ENCODE measurements at regions not wholly inside any gene's neighbourhood (a gene's known extent, or its start where the extent isn't known, plus 50 kb on each side); places are given as distances from the start of the nearest gene placed in this dataset.

GRCh38 chr9:80146466-80146865 lies 574.7 kb downstream of the TLE4 start:
- DNase-seq (ENCODE audit: low read depth in 2 of 2), result no peak

- no peak for DNase-seq (ENCODE audit: low read depth in 2 of 2)
Measured at GRCh38 chr9:80144856-80145255, 573.1 kb downstream of the TLE4 start.

GRCh38 chr9:80144406-80144805 lies 572.6 kb downstream of the TLE4 start:
- no peak for DNase-seq (ENCODE audit: low read depth in 2 of 2)

GRCh38 chr9:80143899-80144298 lies 572.1 kb downstream of the TLE4 start:
- no peak for DNase-seq (ENCODE audit: low read depth in 2 of 2)

- DNase-seq (ENCODE audit: low read depth in 2 of 2), result no peak
Measured at GRCh38 chr9:80134487-80134886, 562.7 kb downstream of the TLE4 start.

- DNase-seq (ENCODE audit: low read depth in 2 of 2), result no peak
Measured at GRCh38 chr9:80131627-80132026, 559.9 kb downstream of the TLE4 start.

- DNase-seq (ENCODE audit: low read depth in 2 of 2), result no peak
Measured at GRCh38 chr9:80127920-80128319, 556.2 kb downstream of the TLE4 start.

GRCh38 chr9:80125731-80126264 lies 554.0 kb downstream of the TLE4 start:
- DNase-seq (ENCODE audit: low read depth in 2 of 2), result no peak

GRCh38 chr9:80117031-80117430 lies 545.3 kb downstream of the TLE4 start:
- DNase-seq (ENCODE audit: low read depth in 2 of 2), result no peak

GRCh38 chr9:80114241-80114640 lies 542.5 kb downstream of the TLE4 start:
- DNase-seq (ENCODE audit: low read depth in 2 of 2), result no peak

- DNase-seq (ENCODE audit: low read depth in 2 of 2), result no peak
Measured at GRCh38 chr9:80107931-80108660, 536.3 kb downstream of the TLE4 start.

GRCh38 chr9:80097476-80097875 lies 525.7 kb downstream of the TLE4 start:
- no peak for DNase-seq (ENCODE audit: low read depth in 2 of 2)

GRCh38 chr9:80094176-80094771 lies 522.5 kb downstream of the TLE4 start:
- no peak for DNase-seq (ENCODE audit: low read depth in 2 of 2)

GRCh38 chr9:80093695-80094094 lies 521.9 kb downstream of the TLE4 start:
- no peak for DNase-seq (ENCODE audit: low read depth in 2 of 2)

- no peak for DNase-seq (ENCODE audit: low read depth in 2 of 2)
Measured at GRCh38 chr9:80091526-80091925, 519.8 kb downstream of the TLE4 start.

- DNase-seq (ENCODE audit: low read depth in 2 of 2), result no peak
Measured at GRCh38 chr9:80090317-80090716, 518.6 kb downstream of the TLE4 start.

- DNase-seq (ENCODE audit: low read depth in 2 of 2), result no peak
Measured at GRCh38 chr9:80086822-80087345, 515.1 kb downstream of the TLE4 start.

- no peak for DNase-seq (ENCODE audit: low read depth in 2 of 2)
Measured at GRCh38 chr9:80086386-80086785, 514.6 kb downstream of the TLE4 start.

GRCh38 chr9:80085668-80086067 lies 513.9 kb downstream of the TLE4 start:
- DNase-seq (ENCODE audit: low read depth in 2 of 2), result no peak

GRCh38 chr9:80082213-80082612 lies 510.4 kb downstream of the TLE4 start:
- no peak for DNase-seq (ENCODE audit: low read depth in 2 of 2)

- no peak for DNase-seq (ENCODE audit: low read depth in 2 of 2)
Measured at GRCh38 chr9:80078826-80079225, 507.1 kb downstream of the TLE4 start.

- DNase-seq (ENCODE audit: low read depth in 2 of 2), result no peak
Measured at GRCh38 chr9:80077059-80077458, 505.3 kb downstream of the TLE4 start.

GRCh38 chr9:80076162-80076561 lies 504.4 kb downstream of the TLE4 start:
- no peak for DNase-seq (ENCODE audit: low read depth in 2 of 2)

Measured in activated CD4-positive, alpha-beta T cell treated with anti-CD3 and anti-CD28 coated beads for 24 hours (primary cell).